GM18861 (cell line): ENCODE measurements at regions not wholly inside any gene's neighbourhood (a gene's known extent, or its start where the extent isn't known, plus 50 kb on each side); places are given as distances from the start of the nearest gene placed in this dataset.
"Not testable (repeated sequence)": the region's sequence is repeated elsewhere in the genome, so short reads cannot be mapped to it uniquely, and the experiment has no call there.

Source experiments
- ATAC-seq: cut with Tn5 transposase; IDR thresholded peaks from one replicate; pipeline ENCODE4 v1.9.1; 2021; ENCODE audit not compliant: unreplicated experiment

- ATAC-seq = no peak
Measured at GRCh38 chr17:70369391-70369790, 200.1 kb downstream of the KCNJ2 start.

- ATAC-seq = no peak
Measured at GRCh38 chr17:70370816-70371215, 201.5 kb downstream of the KCNJ2 start.

- no peak for ATAC-seq
Measured at GRCh38 chr17:70373369-70373768, 204.0 kb downstream of the KCNJ2 start.

GRCh38 chr17:70374496-70374895 lies 205.2 kb downstream of the KCNJ2 start:
- no peak for ATAC-seq

- ATAC-seq = no peak
Measured at GRCh38 chr17:70375406-70375805, 206.1 kb downstream of the KCNJ2 start.

- no peak for ATAC-seq
Measured at GRCh38 chr17:70375813-70376770, 206.8 kb downstream of the KCNJ2 start.

GRCh38 chr17:70377654-70378053 lies 208.3 kb downstream of the KCNJ2 start:
- no peak for ATAC-seq

- ATAC-seq = no peak
Measured at GRCh38 chr17:70378076-70378475, 208.7 kb downstream of the KCNJ2 start.

- no peak for ATAC-seq
Measured at GRCh38 chr17:70379945-70380344, 210.6 kb downstream of the KCNJ2 start.

- not testable (repeated sequence) for ATAC-seq
Measured at GRCh38 chr17:70381916-70382315, 212.6 kb downstream of the KCNJ2 start.

GRCh38 chr17:70388326-70388725 lies 219.0 kb downstream of the KCNJ2 start:
- ATAC-seq = no peak

- not testable (repeated sequence) for ATAC-seq
Measured at GRCh38 chr17:70389232-70389757, 220.0 kb downstream of the KCNJ2 start.

GRCh38 chr17:70390049-70390448 lies 220.7 kb downstream of the KCNJ2 start:
- ATAC-seq = no peak

GRCh38 chr17:70394473-70395232 lies 225.3 kb downstream of the KCNJ2 start:
- no peak for ATAC-seq

GRCh38 chr17:70405492-70406220 lies 236.3 kb downstream of the KCNJ2 start:
- peak; percentile 91 for ATAC-seq

GRCh38 chr17:70407506-70407905 lies 238.2 kb downstream of the KCNJ2 start:
- ATAC-seq = no peak

GRCh38 chr17:70408768-70409167 lies 239.4 kb downstream of the KCNJ2 start:
- ATAC-seq = no peak

GRCh38 chr17:70414300-70414699 lies 245.0 kb downstream of the KCNJ2 start:
- ATAC-seq = no peak

GRCh38 chr17:70420861-70421445 lies 251.6 kb downstream of the KCNJ2 start:
- no peak for ATAC-seq

- ATAC-seq = no peak
Measured at GRCh38 chr17:70422862-70423261, 253.5 kb downstream of the KCNJ2 start.

GRCh38 chr17:70423562-70423961 lies 254.2 kb downstream of the KCNJ2 start:
- ATAC-seq = no peak
